ENCODE measurements at regions not wholly inside any gene's neighbourhood (a gene's known extent, or its start where the extent isn't known, plus 50 kb on each side); places are given as distances from the start of the nearest gene placed in this dataset.

GRCh38 chr16:60279061-60279665 is 1545.0 kb upstream of the GOT2 start:
- in situ Hi-C loops (cut with HindIII; ENCODE audit: low pct_unique_long_range_greater_than_20kb, low sequenced_read_pairs) = no loop called here
- TF ChIP-seq REST (IDR thresholded peaks at IDR 0.05; ENCODE audit: insufficient read depth in 1 of 2, low read depth in 2 of 2, low read length in 1 of 2) = no peak
- CTCF ChIA-PET = no interaction called here
- Histone ChIP-seq H3K4me3 (ENCODE audit: low read depth in 2 of 2, low read length in 2 of 2) (no peak overlapping the region), H3K27me3 (ENCODE audit: control insufficient read depth, insufficient read depth, low read length) (no peaks in the 10 kb centered on the region), H3K4me1 (ENCODE audit: control insufficient read depth, insufficient read depth, low read length) (no peaks in the 10 kb centered on the region), H3K36me3 (ENCODE audit: control insufficient read depth, insufficient read depth, low read length) (no peaks in the 10 kb centered on the region), H3K9me3 (ENCODE audit: control insufficient read depth, insufficient read depth, low read depth, low read length) (no peaks in the 10 kb centered on the region), H3K27ac (ENCODE audit: low read length) (no peak overlapping the region)
- no TSS peak for BruUV-seq (replicated peaks)
- no peak for DNase-seq (ENCODE audit: low read depth, low spot score)
- POLR2A ChIA-PET = no interaction called here
- intact Hi-C loops (cut with micrococcal nuclease; ENCODE audit: unreplicated experiment) = no loop called here
- no peak for ATAC-seq

GRCh38 chr16:60274431-60275019 is 1540.4 kb upstream of the GOT2 start:
- H3K27me3 ChIP-seq (ENCODE audit: control insufficient read depth, insufficient read depth, low read length) = no peaks in the 10 kb centered on the region
- ChIA-PET POLR2A (no interaction called here), CTCF (no interaction called here)
- H3K27ac ChIP-seq (ENCODE audit: low read length) = no peak overlapping the region
- no peaks in the 10 kb centered on the region for H3K9me3 ChIP-seq (ENCODE audit: control insufficient read depth, insufficient read depth, low read depth, low read length)
- in situ Hi-C loops (cut with HindIII; ENCODE audit: low pct_unique_long_range_greater_than_20kb, low sequenced_read_pairs) = no loop called here
- TF ChIP-seq POLR2AphosphoS5 (IDR thresholded peaks at IDR 0.05; ENCODE audit: low read depth, low read length) (no peak), TCF7L2 (IDR thresholded peaks at IDR 0.05; ENCODE audit: low read depth, low read length) (no peak), SIN3A (IDR thresholded peaks at IDR 0.05; ENCODE audit: borderline replicate concordance, insufficient read depth, low read depth, low read length) (no peak), CTCF (IDR thresholded peaks at IDR 0.05) (no peak), REST (IDR thresholded peaks at IDR 0.05; ENCODE audit: insufficient read depth in 1 of 2, low read depth in 2 of 2, low read length in 1 of 2) (no peak)
- DNase-seq (ENCODE audit: low read depth, low spot score) = no peak
- intact Hi-C loops (cut with micrococcal nuclease; ENCODE audit: unreplicated experiment) = no loop called here
- no peaks in the 10 kb centered on the region for H3K36me3 ChIP-seq (ENCODE audit: control insufficient read depth, insufficient read depth, low read length)
- no peak for ATAC-seq
- H3K4me1 ChIP-seq (ENCODE audit: control insufficient read depth, insufficient read depth, low read length) = no peaks in the 10 kb centered on the region
- no peak overlapping the region for H3K4me3 ChIP-seq (ENCODE audit: low read depth in 2 of 2, low read length in 2 of 2)
- BruUV-seq (replicated peaks) = no TSS peak

Data from Panc1 (cell line).